PFSK-1 (cell line): ENCODE measurements at regions not wholly inside any gene's neighbourhood (a gene's known extent, or its start where the extent isn't known, plus 50 kb on each side); places are given as distances from the start of the nearest gene placed in this dataset.

Experiments used
- POLR2AphosphoS5 ChIP-seq: IDR thresholded peaks from 2 replicates; pipeline ENCODE4 v1.6.1; 2012; ENCODE audit warnings: low read depth, mild to moderate bottlenecking, control low read depth, low read length, moderate library complexity
- TAF1 ChIP-seq: IDR thresholded peaks from 2 replicates; pipeline ENCODE4 v1.6.1; 2012; ENCODE audit warnings: low read length, control low read depth, borderline replicate concordance; ENCODE audit not compliant: insufficient read depth
- TF ChIP-seq, protein P1 (sequence below), 2 experiments: IDR thresholded peaks; 2 replicates each; pipeline versions ENCODE4 v1.6.1 to v1.8.0; 2011 to 2012; ENCODE audit warnings: low read depth in 2 of 2, low read length in 2 of 2, control low read depth in 1 of 2, inconsistent platforms in 1 of 2, mild to moderate bottlenecking in 1 of 2, moderate library complexity in 1 of 2; ENCODE audit not compliant: insufficient read depth in 1 of 2

DNA sequence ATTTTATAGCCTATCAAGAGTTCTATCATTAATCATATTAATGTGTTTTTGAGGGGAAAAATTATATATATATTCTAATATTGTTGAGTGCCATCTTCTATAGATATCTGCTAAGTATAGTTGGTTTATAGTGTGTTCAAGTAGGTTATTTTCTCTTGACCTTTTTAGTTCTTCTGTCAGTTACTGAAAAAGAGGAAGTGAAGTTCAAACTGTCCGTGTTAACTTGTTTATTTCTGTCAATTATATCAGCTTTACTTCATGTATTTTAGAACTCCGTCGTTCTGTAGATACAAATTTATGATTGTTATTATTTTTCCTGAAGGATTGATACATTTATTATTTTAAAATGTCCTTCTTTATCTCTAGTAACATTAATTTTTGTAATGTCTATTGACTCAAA is 1209.1 kb downstream of the CDH12 start:
- no peak for TF ChIP-seq TAF1
- TF ChIP-seq, protein P1, sequence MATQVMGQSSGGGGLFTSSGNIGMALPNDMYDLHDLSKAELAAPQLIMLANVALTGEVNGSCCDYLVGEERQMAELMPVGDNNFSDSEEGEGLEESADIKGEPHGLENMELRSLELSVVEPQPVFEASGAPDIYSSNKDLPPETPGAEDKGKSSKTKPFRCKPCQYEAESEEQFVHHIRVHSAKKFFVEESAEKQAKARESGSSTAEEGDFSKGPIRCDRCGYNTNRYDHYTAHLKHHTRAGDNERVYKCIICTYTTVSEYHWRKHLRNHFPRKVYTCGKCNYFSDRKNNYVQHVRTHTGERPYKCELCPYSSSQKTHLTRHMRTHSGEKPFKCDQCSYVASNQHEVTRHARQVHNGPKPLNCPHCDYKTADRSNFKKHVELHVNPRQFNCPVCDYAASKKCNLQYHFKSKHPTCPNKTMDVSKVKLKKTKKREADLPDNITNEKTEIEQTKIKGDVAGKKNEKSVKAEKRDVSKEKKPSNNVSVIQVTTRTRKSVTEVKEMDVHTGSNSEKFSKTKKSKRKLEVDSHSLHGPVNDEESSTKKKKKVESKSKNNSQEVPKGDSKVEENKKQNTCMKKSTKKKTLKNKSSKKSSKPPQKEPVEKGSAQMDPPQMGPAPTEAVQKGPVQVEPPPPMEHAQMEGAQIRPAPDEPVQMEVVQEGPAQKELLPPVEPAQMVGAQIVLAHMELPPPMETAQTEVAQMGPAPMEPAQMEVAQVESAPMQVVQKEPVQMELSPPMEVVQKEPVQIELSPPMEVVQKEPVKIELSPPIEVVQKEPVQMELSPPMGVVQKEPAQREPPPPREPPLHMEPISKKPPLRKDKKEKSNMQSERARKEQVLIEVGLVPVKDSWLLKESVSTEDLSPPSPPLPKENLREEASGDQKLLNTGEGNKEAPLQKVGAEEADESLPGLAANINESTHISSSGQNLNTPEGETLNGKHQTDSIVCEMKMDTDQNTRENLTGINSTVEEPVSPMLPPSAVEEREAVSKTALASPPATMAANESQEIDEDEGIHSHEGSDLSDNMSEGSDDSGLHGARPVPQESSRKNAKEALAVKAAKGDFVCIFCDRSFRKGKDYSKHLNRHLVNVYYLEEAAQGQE (IDR thresholded peaks at IDR 0.05; ENCODE audit: insufficient read depth in 1 of 2, low read depth in 2 of 2, low read length in 2 of 2): no peak
- TF ChIP-seq POLR2AphosphoS5: no peak
